GM12878 (cell line): ENCODE measurements at regions not wholly inside any gene's neighbourhood (a gene's known extent, or its start where the extent isn't known, plus 50 kb on each side); places are given as distances from the start of the nearest gene placed in this dataset.

ENCODE experiments used
- BCL3 ChIP-seq: IDR thresholded peaks from 2 replicates; pipeline ENCODE4 v1.6.1; 2011; ENCODE audit warnings: borderline replicate concordance, low read depth, mild to moderate bottlenecking, moderate library complexity, low read length; ENCODE audit not compliant: insufficient read depth, poor library complexity, severe bottlenecking
- CEBPB ChIP-seq, 2 experiments: fragments of 150-350 bp in 1 of 2; IDR thresholded peaks; 2 replicates each; pipeline ENCODE4 v1.6.1; 2012 to 2014; ENCODE audit warnings: low read depth in 2 of 2, low read length in 2 of 2, borderline replicate concordance in 1 of 2, inconsistent platforms in 1 of 2
- HDAC6 ChIP-seq: fragments of 200-600 bp; sonication (generic); IDR thresholded peaks from one replicate; pipeline ENCODE4 v1.8.0; 2017; ENCODE audit warnings: antibody characterized with exemption; ENCODE audit not compliant: unreplicated experiment
- MTA3 ChIP-seq: IDR thresholded peaks from 2 replicates; pipeline ENCODE4 v1.6.1; 2012; ENCODE audit warnings: low read length, inconsistent platforms, borderline replicate concordance
- NKRF ChIP-seq: fragments of 450-650 bp; conservative IDR thresholded peaks from 2 replicates; pipeline ENCODE4 v1.6.1; 2017; ENCODE audit warnings: mild to moderate bottlenecking, moderate library complexity
- TF ChIP-seq, protein P1 (sequence below): fragments of 450-650 bp; formaldehyde crosslinking; IDR thresholded peaks from 2 replicates; pipeline ENCODE4 v1.4.0; 2020; ENCODE audit warnings: mild to moderate bottlenecking, moderate library complexity
- TF ChIP-seq, protein P2 (sequence below): fragments of 450-650 bp; IDR thresholded peaks from 2 replicates; pipeline ENCODE4 v1.6.1; 2018; ENCODE audit warnings: mild to moderate bottlenecking, low read depth, moderate library complexity; ENCODE audit not compliant: partially characterized antibody
- TF ChIP-seq, protein P3 (sequence below): IDR thresholded peaks from 2 replicates; pipeline ENCODE4 v1.6.1; 2012; ENCODE audit warnings: mild to moderate bottlenecking, low read depth, low read length
- TF ChIP-seq, protein P4 (sequence below): fragments of 450-650 bp; IDR thresholded peaks from 2 replicates; pipeline ENCODE4 v1.6.1; 2017; ENCODE audit warnings: mild to moderate bottlenecking, low read depth, inconsistent platforms; ENCODE audit not compliant: poor library complexity, severe bottlenecking
- TF ChIP-seq, protein P5 (sequence below): IDR thresholded peaks from 2 replicates; pipeline ENCODE4 v1.6.1; 2011; ENCODE audit warnings: mild to moderate bottlenecking, low read depth, low read length, moderate library complexity; ENCODE audit not compliant: insufficient replicate concordance

GRCh38 chr7:156034397-156034796, 222.1 kb upstream of the SHH start (continued):
- TF ChIP-seq, protein P1, sequence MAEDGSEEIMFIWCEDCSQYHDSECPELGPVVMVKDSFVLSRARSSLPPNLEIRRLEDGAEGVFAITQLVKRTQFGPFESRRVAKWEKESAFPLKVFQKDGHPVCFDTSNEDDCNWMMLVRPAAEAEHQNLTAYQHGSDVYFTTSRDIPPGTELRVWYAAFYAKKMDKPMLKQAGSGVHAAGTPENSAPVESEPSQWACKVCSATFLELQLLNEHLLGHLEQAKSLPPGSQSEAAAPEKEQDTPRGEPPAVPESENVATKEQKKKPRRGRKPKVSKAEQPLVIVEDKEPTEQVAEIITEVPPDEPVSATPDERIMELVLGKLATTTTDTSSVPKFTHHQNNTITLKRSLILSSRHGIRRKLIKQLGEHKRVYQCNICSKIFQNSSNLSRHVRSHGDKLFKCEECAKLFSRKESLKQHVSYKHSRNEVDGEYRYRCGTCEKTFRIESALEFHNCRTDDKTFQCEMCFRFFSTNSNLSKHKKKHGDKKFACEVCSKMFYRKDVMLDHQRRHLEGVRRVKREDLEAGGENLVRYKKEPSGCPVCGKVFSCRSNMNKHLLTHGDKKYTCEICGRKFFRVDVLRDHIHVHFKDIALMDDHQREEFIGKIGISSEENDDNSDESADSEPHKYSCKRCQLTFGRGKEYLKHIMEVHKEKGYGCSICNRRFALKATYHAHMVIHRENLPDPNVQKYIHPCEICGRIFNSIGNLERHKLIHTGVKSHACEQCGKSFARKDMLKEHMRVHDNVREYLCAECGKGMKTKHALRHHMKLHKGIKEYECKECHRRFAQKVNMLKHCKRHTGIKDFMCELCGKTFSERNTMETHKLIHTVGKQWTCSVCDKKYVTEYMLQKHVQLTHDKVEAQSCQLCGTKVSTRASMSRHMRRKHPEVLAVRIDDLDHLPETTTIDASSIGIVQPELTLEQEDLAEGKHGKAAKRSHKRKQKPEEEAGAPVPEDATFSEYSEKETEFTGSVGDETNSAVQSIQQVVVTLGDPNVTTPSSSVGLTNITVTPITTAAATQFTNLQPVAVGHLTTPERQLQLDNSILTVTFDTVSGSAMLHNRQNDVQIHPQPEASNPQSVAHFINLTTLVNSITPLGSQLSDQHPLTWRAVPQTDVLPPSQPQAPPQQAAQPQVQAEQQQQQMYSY (CRISPR knock-in tag) = no peak
- no peak for TF ChIP-seq BCL3
- no peak for TF ChIP-seq NKRF
- no peak for TF ChIP-seq CEBPB (IDR thresholded peaks at IDR 0.05; ENCODE audit: borderline replicate concordance in 1 of 2, low read depth in 2 of 2, low read length in 2 of 2)
- TF ChIP-seq MTA3 = no peak
- no peak for TF ChIP-seq HDAC6
- TF ChIP-seq, protein P2, sequence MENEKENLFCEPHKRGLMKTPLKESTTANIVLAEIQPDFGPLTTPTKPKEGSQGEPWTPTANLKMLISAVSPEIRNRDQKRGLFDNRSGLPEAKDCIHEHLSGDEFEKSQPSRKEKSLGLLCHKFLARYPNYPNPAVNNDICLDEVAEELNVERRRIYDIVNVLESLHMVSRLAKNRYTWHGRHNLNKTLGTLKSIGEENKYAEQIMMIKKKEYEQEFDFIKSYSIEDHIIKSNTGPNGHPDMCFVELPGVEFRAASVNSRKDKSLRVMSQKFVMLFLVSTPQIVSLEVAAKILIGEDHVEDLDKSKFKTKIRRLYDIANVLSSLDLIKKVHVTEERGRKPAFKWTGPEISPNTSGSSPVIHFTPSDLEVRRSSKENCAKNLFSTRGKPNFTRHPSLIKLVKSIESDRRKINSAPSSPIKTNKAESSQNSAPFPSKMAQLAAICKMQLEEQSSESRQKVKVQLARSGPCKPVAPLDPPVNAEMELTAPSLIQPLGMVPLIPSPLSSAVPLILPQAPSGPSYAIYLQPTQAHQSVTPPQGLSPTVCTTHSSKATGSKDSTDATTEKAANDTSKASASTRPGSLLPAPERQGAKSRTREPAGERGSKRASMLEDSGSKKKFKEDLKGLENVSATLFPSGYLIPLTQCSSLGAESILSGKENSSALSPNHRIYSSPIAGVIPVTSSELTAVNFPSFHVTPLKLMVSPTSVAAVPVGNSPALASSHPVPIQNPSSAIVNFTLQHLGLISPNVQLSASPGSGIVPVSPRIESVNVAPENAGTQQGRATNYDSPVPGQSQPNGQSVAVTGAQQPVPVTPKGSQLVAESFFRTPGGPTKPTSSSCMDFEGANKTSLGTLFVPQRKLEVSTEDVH = no peak
- TF ChIP-seq, protein P3, sequence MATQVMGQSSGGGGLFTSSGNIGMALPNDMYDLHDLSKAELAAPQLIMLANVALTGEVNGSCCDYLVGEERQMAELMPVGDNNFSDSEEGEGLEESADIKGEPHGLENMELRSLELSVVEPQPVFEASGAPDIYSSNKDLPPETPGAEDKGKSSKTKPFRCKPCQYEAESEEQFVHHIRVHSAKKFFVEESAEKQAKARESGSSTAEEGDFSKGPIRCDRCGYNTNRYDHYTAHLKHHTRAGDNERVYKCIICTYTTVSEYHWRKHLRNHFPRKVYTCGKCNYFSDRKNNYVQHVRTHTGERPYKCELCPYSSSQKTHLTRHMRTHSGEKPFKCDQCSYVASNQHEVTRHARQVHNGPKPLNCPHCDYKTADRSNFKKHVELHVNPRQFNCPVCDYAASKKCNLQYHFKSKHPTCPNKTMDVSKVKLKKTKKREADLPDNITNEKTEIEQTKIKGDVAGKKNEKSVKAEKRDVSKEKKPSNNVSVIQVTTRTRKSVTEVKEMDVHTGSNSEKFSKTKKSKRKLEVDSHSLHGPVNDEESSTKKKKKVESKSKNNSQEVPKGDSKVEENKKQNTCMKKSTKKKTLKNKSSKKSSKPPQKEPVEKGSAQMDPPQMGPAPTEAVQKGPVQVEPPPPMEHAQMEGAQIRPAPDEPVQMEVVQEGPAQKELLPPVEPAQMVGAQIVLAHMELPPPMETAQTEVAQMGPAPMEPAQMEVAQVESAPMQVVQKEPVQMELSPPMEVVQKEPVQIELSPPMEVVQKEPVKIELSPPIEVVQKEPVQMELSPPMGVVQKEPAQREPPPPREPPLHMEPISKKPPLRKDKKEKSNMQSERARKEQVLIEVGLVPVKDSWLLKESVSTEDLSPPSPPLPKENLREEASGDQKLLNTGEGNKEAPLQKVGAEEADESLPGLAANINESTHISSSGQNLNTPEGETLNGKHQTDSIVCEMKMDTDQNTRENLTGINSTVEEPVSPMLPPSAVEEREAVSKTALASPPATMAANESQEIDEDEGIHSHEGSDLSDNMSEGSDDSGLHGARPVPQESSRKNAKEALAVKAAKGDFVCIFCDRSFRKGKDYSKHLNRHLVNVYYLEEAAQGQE = no peak
- TF ChIP-seq, protein P4, sequence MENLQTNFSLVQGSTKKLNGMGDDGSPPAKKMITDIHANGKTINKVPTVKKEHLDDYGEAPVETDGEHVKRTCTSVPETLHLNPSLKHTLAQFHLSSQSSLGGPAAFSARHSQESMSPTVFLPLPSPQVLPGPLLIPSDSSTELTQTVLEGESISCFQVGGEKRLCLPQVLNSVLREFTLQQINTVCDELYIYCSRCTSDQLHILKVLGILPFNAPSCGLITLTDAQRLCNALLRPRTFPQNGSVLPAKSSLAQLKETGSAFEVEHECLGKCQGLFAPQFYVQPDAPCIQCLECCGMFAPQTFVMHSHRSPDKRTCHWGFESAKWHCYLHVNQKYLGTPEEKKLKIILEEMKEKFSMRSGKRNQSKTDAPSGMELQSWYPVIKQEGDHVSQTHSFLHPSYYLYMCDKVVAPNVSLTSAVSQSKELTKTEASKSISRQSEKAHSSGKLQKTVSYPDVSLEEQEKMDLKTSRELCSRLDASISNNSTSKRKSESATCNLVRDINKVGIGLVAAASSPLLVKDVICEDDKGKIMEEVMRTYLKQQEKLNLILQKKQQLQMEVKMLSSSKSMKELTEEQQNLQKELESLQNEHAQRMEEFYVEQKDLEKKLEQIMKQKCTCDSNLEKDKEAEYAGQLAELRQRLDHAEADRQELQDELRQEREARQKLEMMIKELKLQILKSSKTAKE = no peak
- TF ChIP-seq, protein P5, sequence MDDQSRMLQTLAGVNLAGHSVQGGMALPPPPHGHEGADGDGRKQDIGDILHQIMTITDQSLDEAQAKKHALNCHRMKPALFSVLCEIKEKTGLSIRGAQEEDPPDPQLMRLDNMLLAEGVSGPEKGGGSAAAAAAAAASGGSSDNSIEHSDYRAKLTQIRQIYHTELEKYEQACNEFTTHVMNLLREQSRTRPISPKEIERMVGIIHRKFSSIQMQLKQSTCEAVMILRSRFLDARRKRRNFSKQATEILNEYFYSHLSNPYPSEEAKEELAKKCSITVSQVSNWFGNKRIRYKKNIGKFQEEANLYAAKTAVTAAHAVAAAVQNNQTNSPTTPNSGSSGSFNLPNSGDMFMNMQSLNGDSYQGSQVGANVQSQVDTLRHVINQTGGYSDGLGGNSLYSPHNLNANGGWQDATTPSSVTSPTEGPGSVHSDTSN = no peak
